Mucosa of descending colon (tissue), 3 donors: ENCODE measurements at regions not wholly inside any gene's neighbourhood (a gene's known extent, or its start where the extent isn't known, plus 50 kb on each side); places are given as distances from the start of the nearest gene placed in this dataset.
A peak's percentile ranks its signal among the peaks of the same experiment; 100 is the strongest.

Experiments used
- ATAC-seq: fragments of 200-7000 bp; cut with Tn5 transposase; one replicate; pipeline ENCODE4 v1.9.1; 2020; ENCODE audit warnings: mild to moderate bottlenecking, moderate library complexity
- DNase-seq, 3 donors: peaks; one replicate each; pipeline ENCODE4 v3.0.0-alpha.2; 2020
- H3K36me3 ChIP-seq: fragments of 200-600 bp; one replicate; pipeline ENCODE4 v1.8.0; 2021; ENCODE audit warnings: low read depth, mild to moderate bottlenecking
- H3K4me1 ChIP-seq: fragments of 200-600 bp; one replicate; pipeline ENCODE4 v1.8.0; 2021; ENCODE audit warnings: low read depth, mild to moderate bottlenecking
- H3K4me3 ChIP-seq: fragments of 200-600 bp; one replicate; pipeline ENCODE4 v1.8.0; 2021; ENCODE audit warnings: mild to moderate bottlenecking
- H3K9me3 ChIP-seq: fragments of 200-600 bp; one replicate; pipeline ENCODE4 v1.8.0; 2021; ENCODE audit warnings: mild to moderate bottlenecking
- intact Hi-C, 2 donors: fragments of 100-400 bp; cut with DNase I in 1 of 2; cut with micrococcal nuclease in 1 of 2; formaldehyde crosslinking; loops; one replicate each; pipeline versions ENCODE4 v1.11.0 to v1.11.1; 2022; cut with DNase I, micrococcal nuclease
- TF ChIP-seq, protein P1 (sequence below): fragments of 200-600 bp; IDR thresholded peaks from one replicate; pipeline ENCODE4 v1.8.0; 2022; ENCODE audit warnings: antibody characterized with exemption, mild to moderate bottlenecking
- donor health status: DM: no; HTN: no; CAD: no; lungs with moderate emphysema.
- donor health status: DM: no; HTN: no; CAD: no.
- donor health status: DM: no; HTN: yes; CAD: no.

DNA sequence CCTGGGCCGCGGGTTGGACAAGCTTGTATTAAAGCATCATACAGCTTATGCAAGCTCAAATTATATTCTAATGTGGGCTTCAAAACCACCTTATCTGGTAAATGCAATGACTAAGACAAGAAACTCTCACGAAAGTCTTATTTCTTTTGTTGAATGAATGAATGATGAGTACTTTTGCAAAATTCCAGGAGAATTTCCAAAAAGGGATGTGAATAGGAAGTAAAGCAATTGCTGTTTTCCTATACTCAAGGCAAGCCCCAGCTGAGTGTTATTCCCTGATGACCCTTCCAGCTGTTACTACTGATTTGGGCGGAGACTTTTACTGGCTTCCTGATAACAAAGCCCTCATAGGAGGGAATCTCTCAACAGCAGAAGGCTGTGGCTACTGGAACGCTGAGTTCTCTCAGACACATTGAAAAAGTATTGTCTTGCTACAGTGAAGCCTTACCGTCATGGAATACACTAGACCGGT, 162.8 kb downstream of the SREK1 start:
- no peaks in the 10 kb centered on the region for H3K4me1 ChIP-seq
- TF ChIP-seq, protein P1, sequence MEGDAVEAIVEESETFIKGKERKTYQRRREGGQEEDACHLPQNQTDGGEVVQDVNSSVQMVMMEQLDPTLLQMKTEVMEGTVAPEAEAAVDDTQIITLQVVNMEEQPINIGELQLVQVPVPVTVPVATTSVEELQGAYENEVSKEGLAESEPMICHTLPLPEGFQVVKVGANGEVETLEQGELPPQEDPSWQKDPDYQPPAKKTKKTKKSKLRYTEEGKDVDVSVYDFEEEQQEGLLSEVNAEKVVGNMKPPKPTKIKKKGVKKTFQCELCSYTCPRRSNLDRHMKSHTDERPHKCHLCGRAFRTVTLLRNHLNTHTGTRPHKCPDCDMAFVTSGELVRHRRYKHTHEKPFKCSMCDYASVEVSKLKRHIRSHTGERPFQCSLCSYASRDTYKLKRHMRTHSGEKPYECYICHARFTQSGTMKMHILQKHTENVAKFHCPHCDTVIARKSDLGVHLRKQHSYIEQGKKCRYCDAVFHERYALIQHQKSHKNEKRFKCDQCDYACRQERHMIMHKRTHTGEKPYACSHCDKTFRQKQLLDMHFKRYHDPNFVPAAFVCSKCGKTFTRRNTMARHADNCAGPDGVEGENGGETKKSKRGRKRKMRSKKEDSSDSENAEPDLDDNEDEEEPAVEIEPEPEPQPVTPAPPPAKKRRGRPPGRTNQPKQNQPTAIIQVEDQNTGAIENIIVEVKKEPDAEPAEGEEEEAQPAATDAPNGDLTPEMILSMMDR: no peak
- intact Hi-C loops: loop anchor here in 1 of 2 donors (5.0 kb wide), 1 partner anchor 450 kb away; no protein-coding TSS in a partner anchor
- no peaks in the 10 kb centered on the region for H3K9me3 ChIP-seq
- H3K4me3 ChIP-seq: no peak overlapping the region
- ATAC-seq (no peak), DNase-seq (no peak)
- H3K36me3 ChIP-seq: no peaks in the 10 kb centered on the region

DNA sequence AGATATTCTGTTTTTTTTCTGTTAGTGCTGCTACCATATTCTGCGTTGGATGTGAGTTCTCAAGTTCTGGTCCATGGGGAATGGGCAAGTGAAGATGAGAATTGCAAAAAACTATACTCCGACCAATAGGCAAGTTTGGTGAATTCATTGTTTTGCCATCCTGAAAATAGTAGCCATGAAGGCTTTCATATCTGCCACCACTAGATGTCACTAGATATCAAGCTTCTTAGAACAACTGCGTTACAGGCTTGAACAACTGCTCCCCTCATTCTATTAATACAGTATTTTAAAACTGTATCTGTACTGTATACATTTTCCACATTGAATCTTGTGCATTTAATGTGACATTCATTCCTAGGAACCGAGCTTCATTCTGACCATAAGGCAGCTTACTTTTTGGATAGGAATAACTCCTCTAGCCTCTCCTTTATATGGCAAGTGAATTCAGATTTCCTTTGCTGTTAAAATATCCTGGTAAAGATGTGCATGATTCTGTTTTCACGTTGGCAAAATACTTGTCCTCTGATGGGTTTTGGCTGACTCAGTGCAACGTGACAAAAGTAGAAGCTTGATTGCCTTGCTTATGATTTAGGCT, 163.6 kb downstream of the SREK1 start:
- H3K4me1 ChIP-seq: no peaks in the 10 kb centered on the region
- intact Hi-C loops: loop anchor here (2.0 to 5.0 kb wide), 2 partner anchors 449 to 450 kb away; no protein-coding TSS in a partner anchor
- no peaks in the 10 kb centered on the region for H3K9me3 ChIP-seq
- TF ChIP-seq, protein P1: peak; percentile 62
- DNase-seq: peak in 1 of 3 donors; percentile 32
- peak; percentile 69 for ATAC-seq
- H3K4me3 ChIP-seq: no peak overlapping the region
- H3K36me3 ChIP-seq: no peaks in the 10 kb centered on the region

DNA sequence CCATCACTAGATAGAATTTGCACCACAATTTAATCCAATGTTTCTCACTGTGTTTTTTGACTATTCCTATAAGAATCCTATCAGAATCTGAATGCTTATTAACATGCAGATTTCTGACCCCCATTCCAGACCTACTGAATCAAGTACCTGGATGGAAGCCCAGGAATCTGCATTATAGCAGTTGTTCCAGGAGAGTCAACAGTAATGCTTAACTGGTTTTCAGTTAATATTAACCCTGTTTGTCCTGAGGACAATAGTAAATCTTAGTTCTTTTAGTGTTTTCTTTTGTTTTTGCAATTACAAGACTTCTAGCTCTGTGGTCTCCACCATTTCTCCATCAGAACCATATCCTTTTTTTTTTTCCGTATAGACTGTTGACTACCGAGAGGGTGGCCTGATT, 168.2 kb downstream of the SREK1 start:
- intact Hi-C loops: no loop called here
- DNase-seq: no peak
- no peaks in the 10 kb centered on the region for H3K9me3 ChIP-seq
- no peaks in the 10 kb centered on the region for H3K4me1 ChIP-seq
- no peak overlapping the region for H3K4me3 ChIP-seq
- TF ChIP-seq, protein P1: no peak
- H3K36me3 ChIP-seq: no peaks in the 10 kb centered on the region
- ATAC-seq: no peak

DNA sequence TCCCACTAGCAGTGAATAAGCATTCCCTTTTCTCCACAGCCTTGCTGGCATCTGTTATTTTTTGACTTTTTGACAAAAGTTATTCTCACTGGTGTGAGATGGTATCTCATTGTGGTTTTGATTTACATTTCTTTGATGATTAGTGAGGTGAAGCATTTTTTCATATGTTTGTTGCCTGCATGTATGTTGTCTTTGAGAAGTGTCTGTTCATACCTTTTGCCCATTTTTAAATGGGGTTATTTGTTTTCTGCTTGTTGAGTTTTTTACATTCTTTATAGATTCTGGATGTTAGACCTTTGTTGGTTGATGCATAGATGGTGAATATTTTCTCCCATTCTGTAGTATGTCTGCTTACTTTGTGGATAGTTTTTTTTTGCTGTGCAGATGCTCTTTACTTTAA, 171.7 kb downstream of the SREK1 start:
- no peak for DNase-seq
- no peak for ATAC-seq
- H3K9me3 ChIP-seq: no peaks in the 10 kb centered on the region
- no peak overlapping the region for H3K4me3 ChIP-seq
- H3K4me1 ChIP-seq: no peaks in the 10 kb centered on the region
- no peaks in the 10 kb centered on the region for H3K36me3 ChIP-seq
- TF ChIP-seq, protein P1: no peak
- intact Hi-C loops: no loop called here

DNA sequence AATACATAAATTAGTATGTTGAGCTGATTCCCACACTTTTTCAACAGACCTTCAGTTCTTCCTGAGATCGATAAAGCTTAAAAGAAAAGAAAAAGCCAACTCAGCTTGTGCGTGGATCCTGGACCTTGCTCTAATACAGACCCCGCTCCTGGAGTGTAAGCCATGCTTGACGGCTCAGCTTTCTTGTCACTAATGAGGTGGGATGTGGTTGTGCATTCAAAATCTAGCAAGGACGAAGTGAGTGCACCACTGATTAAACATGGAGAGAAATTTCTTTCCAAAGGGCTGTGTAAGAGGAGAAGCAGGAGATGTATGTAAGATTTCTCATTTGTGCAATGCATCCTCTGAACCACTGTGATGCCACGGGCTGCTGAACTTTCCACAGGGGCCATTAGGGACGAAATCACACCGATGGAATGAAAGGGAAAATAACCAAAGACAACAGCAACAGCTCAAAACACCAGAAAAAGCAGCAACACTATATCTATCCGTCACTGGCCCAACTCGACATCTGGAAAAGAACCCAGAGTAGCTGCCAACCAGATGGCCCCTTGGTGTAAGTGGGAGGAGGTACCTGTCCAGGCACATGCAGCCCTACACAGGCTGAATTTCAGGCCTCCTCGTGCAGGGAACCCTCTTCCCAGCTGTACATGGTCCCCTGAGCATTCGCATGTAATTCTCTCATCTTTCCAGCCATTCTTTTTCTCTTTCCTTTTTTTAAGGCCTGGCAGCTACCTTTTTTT, 178.9 kb downstream of the SREK1 start:
- no peaks in the 10 kb centered on the region for H3K9me3 ChIP-seq
- H3K4me1 ChIP-seq: no peaks in the 10 kb centered on the region
- no peak for ATAC-seq
- no peaks in the 10 kb centered on the region for H3K36me3 ChIP-seq
- TF ChIP-seq, protein P1: no peak
- intact Hi-C loops: no loop called here
- DNase-seq: no peak
- no peak overlapping the region for H3K4me3 ChIP-seq
